GM18498 (cell line): ENCODE measurements at regions not wholly inside any gene's neighbourhood (a gene's known extent, or its start where the extent isn't known, plus 50 kb on each side); places are given as distances from the start of the nearest gene placed in this dataset.
"Not testable (repeated sequence)": the region's sequence is repeated elsewhere in the genome, so short reads cannot be mapped to it uniquely, and the experiment has no call there.

ENCODE experiments used
- ATAC-seq: cut with Tn5 transposase; IDR thresholded peaks from one replicate; pipeline ENCODE4 v1.9.1; 2021; ENCODE audit warnings: mild to moderate bottlenecking, moderate library complexity; ENCODE audit not compliant: unreplicated experiment

DNA sequence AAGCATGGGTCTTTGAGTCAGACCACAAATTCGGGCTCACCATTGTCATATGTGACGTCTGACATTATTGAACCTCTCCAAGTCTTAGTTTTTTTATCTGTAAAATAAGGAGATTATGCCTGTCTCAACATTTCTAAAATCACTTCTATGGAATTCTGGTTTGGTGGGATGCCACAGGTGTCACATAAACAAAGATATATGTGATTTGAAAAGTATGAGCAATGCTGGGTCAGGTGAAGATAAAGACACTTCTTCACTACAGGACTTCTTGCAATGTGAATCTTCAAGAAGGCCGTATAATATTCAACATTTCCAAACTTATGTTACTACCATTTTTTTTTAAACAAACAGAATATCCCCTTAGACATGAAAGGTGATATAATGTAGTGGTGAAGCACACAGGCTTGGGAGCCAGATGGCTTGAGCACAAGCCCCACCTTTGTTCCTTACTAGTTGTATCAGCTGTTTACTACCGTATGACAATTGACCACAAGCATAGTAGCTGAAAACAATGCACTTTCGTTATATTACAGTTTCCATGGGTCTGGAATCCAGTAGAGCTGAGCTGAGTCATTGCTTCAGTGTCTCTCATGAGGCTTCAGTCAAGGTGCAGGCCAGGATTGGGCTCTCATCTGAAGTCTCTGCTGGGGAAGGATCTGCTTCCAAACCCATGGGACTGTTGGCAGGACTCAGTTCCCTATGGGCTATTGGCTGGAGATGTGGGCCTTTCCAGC is 87.7 kb downstream of the UTP18 start:
- ATAC-seq = no peak

DNA sequence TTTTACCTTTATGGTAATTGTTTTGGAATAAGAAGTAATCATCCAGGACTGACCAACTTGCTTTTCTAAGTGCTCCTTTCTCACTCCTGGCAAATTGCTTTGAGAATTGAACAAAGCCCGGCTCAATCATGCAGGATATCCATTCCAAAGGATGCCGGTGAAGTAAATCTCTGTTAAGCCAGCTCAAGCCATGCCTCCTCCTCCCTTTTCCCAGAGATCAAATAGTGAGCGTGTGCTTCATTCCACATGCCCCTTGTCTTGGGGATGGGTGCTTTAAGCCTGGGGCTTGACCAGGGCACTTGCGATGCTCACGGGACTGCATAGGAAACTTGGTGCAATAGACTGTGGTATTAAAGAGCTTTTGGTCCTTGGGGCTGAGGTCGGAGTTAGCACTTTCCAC is 90.7 kb downstream of the UTP18 start:
- ATAC-seq = no peak

DNA sequence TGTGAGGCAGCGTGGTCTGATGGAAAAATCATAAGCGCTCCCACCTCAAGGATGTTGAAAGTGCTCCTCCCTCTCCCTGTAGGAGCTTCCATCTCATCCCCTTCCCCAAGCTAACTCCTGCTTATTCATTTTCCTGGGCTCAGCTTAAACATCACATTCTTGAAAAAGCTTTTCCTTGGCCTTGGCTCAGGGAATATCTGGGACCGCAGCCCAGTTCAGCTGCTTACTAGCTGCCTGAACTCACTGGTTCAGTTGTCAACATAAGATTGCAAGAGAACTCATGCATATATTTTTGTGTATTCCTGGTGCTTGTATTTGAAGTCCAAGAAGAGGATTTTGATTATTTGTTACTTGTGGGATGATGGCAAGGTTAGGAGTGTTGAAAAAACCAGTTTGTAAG is 91.5 kb downstream of the UTP18 start:
- no peak for ATAC-seq

DNA sequence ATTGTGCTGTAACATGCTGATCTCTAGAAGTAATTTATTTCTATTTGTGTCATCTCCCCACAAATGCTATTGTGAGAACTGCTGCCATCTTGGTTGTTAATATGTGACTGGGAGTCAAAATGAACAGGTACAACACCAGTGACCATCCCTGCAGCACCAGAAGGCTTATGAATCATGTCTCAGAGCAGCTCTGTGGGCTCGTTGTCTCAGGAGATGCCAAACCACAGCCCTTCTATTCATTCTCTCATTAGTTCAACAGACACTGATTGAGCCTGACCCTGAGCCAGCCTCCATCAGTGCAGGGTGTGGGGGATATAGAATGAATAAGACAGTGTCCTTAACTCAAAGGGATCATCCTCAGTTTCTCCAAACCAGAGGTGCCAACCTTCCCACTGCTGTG is 92.5 kb downstream of the UTP18 start:
- ATAC-seq = no peak

DNA sequence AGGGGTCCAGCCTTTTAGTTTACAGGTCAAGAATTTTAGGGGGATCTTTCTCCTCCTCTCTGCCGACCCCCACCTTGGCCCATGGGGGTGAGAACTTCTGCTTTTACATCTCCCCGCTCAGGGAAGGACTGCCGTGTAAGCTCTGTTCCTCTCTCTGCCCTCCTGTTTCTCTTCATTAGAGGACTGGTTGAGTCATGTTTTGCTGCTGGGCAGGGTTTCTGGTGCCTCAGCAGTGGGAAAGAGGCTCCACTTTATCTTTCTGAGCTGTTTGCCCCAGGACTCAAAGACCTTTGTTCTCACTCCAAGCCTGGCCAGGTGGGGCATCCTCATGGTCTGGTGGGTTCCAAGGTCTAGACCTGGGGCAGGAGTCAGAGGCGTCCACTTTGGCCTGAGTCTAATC is 93.0 kb downstream of the UTP18 start:
- ATAC-seq = no peak

DNA sequence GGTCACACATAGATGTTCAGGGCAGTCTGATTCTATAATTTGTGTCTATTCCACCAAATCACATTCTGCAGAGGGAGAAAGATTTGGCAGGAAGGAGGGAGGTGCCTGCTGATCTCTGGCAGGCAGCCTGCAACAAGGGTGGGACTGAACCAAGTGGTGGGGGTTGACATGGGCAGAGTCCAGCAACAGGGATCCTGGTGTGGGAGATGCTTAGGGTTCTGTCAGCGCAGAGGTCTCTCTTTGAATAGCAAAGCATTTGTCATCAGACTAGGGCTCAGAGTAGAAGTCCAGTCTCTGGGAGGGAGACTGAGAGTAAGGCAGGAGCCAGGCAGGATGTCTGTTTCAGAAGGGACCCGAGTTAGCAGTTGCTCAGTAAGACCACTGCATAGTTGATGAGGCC is 94.6 kb downstream of the UTP18 start:
- ATAC-seq = no peak

DNA sequence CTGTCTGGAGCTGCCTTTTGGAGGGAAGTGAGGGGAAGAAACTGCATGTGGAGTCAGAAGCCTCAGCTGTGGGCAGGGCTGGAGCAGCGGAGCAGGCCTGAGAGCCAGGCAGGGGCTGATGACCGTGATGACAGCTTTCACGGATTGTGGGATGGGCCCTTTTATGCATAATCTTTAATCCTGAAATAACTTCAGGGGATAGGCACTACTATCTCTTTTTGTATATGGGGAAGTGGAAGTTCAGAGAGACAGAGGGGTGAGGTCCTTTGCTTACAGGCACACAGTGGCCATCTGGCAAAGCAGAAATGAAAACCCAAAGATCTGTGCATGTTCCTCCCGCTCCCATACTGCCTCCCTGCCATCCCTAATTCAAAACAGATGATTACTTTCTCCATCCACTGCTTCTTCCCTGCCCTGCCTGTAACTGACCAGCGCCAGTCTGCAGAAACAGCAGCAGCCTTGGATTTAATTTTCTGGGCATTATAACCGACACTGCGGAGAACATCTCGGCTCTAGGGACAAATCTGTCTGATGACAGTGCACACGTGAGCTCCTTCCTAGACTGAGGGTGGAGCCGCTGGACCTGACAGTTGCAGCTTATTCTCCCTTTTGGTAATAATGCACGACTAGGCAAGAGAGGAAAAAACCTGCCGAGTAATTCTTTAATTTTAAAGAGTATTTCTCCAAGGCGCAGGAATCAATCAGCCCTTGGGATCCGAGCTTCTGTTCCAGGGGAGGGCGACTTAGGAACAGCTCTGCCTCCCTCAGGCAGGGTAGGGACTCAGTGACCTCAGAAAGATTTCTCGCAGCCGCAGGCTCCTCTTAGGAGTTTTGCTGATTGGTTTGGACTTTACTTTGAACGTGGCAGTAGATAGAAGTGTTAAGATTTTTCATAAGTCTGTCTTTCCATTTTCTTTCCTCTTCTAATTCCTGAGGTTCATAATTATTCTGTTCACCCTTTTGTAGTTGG is 95.4 kb downstream of the UTP18 start:
- no peak for ATAC-seq

DNA sequence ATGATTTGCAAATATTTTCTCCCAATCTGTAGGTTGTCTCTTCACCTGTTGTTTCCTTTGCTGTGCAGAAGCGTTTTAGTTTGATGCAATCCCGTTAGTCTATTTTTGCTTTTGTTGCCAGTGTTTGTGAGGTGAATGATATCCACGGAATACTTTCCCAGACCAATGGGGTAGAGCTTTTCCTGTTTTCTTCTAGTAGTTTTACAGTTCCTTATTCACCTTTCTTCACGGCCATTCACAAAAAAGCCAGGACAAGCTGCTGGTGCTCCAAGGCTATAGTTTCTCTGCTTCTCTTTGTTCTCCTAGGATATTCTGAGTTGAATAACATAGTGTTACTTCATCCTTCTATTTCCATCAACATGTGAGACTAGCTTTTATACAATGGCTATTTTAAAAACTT is 98.7 kb downstream of the UTP18 start:
- no peak for ATAC-seq

DNA sequence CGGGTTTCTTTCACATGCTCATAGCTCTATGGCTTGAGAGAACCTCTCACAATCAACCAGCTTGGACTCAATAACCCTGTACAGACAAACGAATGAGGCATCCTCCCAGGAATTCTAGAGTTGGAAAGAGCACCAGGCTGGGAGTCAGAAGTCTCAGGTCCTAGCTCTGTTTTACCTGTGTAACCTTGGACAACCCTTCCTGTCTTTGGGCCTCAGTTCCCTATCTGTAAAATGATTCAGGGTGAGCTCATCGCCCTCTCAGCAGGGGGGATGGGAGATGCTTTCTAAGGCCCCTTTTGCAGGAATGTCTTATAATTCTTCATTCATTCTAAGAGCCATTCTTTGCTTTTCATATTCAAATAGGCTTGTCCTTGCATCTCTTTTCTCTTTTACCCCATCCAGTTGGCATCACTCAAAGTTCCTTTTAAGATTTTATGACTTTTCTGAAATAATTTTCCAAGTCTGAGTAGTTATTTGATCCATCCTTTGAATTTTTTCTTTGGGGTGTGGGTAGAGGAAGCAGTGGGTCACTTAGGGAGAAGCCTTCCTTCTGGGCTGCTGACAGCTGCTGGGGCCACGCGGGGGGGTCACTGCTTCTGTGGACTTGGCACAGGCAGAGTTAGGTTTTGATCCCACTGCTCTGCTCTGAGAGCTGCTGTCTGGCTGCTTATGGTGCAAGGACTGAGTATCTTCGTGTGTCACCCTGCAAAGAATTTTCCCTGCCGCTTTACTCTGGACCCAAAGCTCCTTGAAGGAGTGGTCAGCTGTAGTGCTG is 102.7 kb downstream of the UTP18 start:
- ATAC-seq = no peak

DNA sequence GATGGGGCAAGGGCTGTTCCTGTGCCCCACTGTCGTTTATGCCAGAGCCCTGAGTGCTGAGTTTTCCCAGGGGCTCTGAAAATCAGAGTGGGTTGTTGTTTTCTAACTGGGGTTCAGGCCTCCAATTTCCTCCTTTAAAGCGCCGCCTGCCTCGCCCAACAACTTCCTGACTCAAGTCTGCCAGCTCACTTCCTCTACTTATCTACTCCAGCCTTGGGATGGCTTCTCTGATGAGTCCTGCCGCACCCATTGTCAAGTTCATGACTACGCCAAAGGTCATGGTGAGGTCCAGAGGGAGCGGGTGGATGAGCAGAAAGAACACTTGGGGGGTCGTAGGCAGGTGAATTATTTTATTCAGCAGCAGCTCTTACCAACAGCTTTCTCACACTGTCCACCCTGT is 104.7 kb downstream of the UTP18 start:
- ATAC-seq = no peak

DNA sequence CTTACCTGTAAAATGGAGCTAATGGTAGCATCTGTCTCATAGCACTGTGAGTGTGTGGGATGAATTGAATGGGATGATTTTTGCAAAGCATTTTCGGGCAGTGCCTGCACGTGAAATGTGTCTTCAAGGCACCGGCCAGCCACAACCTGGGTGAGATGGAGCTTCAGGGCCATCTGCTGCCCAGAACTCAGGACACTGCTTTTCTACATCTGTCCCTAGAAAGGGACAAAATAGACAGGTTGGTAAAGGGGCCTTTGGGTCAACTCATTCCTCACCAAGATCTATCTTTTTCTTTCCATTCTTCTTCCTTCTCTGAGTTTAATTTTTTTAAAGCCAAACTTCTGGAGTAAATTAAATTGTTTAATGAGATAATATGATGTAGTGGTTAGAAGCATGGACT is 106.5 kb downstream of the UTP18 start:
- no peak for ATAC-seq

DNA sequence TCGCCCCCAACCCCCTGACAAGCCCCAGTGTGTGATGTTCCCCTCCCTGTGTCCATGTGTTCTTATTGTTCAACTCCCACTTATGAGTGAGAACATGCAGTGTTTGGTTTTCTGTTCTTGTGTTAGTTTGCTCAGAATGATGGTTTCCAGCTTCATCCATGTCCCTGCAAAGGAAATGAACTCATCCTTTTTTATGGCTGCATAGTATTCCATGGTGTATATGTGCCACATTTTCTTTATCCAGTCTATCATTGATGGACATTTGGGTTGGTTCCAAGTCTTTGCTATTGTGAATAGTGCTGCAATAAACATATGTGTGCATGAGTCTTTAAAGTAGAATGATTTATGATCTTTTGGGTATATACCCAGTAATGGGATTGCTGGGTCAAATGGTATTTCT is 107.5 kb downstream of the UTP18 start:
- not testable (repeated sequence) for ATAC-seq

DNA sequence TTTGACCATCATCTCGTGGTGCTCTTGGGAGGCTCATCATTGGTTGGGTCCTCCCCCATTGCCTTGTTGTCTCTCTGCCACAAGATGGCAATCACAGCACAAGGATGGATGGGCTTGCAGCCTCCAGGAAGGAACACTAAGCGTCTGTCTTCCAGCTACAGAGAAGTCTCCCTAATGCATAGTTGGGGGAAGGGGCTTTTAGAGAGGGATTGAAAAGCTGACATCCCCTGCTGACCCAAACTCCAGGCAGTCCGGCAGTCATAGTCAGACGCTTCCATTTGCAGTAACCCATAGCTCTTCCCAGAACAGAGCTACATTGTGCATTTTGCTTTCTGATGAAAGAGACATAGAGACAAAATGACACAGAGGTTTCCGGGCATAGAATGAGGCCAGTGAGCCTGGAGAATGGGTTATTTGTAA is 111.4 kb downstream of the UTP18 start:
- ATAC-seq = no peak

DNA sequence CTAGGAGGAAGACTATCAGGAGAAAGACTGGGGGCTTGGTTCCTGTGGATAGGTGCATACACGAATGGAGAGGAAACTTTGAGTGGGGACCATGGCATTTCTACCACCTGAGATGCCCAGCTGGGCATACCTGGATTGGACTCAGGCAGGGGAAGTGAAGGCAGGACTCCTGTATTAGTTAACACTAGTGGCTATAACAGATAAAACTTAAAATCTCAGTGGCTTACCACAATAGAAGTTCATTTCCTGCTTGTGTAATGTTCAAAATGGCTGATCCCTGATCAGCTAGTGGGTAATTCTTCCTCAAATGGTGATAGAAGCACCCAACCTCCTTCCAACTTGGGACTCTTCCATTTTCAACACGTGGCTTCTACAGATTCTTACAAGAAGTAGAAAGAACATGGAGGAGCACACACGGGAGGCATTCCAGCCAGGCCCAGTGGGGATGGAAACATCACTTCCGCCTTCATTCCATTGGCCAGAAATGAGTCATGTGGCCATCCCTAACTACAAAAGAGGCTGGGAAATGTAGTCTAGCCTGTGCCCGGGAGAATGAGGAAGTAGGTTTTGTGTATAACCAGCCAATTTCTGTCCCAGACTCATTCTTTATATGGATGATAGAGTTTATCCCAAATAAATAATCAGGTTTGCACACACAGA is 112.1 kb downstream of the UTP18 start:
- peak; percentile 80 for ATAC-seq

DNA sequence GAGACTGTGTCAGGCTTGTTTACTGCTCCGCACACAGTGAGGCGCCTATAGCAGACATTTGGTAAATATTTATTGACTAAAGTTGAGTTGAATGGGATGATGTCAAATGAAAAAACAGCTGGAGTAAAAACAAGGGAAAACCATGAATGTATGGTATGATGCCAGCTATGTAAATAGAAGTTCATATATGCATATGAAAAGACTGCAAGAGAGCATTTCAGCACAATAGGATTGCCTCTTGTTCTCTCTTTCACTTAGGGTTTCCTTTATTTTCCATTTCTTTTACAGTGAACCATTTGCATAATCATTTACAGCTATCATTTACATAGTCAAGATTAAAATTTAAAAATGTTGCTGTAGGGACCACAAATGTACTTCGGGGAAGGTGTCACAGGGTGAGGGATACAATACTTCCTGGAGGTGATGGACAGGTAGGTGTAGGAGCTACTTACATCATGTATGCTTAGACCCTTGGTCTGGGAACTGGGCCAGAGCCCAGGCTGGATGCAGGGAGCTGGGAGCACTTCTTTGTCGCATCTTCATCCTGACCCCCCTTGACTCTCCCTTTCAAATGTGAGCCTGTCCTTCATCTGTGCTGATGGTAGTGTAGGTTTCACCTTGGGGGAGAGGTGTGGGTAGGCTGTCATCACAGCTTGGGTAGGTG is 113.3 kb downstream of the UTP18 start:
- ATAC-seq = no peak

DNA sequence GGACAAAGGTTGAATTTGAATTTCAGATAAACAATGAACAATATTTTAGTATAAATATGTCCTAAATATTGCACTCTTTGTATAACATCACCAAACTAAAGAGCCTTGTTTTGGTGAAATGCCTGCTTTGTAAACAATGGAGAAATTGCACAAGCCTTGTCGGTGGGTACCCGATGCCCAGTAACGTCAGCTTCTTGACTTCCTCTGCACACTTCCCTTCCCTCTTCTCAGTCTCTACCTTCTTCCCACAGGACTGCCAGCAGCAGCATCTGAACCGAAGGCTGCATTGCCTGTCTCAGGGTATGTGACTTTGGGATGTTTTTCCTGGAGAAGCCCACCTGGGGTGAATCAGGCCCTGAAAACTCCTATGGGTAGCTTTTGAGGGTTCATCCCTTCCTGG is 113.9 kb downstream of the UTP18 start:
- ATAC-seq = no peak

DNA sequence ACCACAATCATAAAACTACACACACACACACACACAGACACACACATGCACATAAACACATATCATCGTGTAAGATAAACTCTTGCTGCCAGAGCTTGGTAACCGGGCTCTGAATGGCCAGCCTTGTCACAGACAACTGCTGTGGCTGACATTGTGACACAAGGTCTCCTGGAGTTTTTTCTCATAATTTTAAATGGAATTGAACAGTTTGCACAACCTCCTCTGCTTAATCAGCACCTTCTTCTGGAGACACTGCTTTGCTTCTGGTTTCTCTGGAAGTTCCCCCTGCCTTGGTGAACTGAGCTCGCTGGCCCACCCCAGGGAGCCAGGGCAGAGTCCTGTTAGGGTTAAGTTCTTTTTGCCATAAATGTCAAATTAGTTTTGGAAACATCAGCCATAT is 115.4 kb downstream of the UTP18 start:
- ATAC-seq = no peak

DNA sequence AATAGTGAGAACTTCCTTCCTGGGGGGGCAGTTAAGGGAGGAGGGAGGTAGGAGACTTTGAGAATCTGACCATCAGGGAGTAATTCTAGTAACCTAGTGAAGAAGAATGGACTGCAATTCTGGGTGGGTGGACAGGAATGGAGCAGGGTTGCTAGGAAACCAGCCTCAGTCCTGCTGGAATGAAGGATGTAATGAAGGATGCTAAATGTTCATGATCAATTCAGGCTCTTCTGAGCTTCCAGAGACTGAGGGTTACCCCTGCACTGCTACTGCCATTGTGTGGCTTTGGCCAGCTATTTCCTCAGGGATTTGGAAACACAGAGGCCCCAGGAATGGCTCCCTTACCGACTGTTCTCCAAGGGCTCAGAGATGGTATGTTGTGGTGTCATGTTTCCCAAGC is 116.4 kb downstream of the UTP18 start:
- ATAC-seq = no peak

DNA sequence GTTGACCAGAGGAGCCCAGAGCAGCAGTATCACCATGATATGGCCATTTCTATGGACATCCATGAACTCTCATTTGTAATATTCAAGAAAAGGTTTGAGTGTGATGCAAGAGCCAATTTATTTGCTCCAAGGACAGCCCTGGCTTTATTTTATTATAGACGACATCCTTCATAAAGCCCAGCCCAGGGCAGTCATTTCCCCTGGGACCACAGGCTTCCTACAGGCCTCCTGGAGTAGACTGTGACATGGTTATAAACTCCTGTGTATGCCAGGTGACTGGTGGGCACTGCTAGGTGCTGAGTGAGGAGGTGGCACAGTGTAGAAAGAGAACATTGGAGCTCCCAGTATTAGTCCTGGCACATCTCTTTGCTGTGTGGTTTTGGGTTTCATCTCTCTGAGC is 120.9 kb downstream of the UTP18 start:
- no peak for ATAC-seq

DNA sequence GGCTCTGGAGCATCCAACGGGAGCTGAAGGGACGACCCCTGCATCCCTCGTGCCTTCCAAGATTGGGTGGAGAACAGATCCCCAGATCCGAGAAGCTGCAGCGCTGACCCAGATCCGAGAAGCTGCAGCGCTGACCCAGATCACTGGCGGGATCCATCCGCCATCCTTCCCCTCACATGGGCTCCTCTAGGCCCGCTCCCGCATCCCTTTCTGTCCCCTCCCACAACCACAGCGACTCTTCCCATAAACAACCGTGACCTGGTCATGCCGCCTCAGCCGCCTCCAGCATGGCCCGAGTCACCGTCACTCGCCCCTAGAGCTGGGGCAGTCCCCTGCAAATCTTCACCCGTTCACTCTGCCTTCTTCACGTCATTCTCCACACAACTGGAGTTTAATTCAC is 124.9 kb downstream of the UTP18 start:
- no peak for ATAC-seq
